ENCODE measurements at regions not wholly inside any gene's neighbourhood (a gene's known extent, or its start where the extent isn't known, plus 50 kb on each side); places are given as distances from the start of the nearest gene placed in this dataset.
A peak's percentile ranks its signal among the peaks of the same experiment; 100 is the strongest.

DNA sequence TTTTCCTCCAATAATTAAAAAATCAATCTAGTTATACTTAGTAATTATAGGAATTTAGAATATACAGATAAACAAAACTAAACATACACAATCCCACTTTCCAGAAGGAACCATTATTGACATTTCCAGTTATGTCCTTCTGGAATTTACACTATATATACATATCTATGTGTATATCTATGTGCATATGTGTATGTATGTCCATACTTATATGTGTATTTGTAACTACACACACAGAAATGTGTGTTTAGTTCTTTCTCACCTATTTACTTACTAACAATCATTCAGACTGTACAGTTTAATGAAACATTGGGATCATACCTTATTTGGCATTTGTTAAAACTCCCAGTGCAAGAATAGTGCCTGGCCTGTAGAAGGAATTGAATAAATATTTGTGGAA is 126.4 kb downstream of the FHIP1A start:
- DNase-seq (ENCODE audit: low read depth), result no peak
- TF ChIP-seq, protein P1, sequence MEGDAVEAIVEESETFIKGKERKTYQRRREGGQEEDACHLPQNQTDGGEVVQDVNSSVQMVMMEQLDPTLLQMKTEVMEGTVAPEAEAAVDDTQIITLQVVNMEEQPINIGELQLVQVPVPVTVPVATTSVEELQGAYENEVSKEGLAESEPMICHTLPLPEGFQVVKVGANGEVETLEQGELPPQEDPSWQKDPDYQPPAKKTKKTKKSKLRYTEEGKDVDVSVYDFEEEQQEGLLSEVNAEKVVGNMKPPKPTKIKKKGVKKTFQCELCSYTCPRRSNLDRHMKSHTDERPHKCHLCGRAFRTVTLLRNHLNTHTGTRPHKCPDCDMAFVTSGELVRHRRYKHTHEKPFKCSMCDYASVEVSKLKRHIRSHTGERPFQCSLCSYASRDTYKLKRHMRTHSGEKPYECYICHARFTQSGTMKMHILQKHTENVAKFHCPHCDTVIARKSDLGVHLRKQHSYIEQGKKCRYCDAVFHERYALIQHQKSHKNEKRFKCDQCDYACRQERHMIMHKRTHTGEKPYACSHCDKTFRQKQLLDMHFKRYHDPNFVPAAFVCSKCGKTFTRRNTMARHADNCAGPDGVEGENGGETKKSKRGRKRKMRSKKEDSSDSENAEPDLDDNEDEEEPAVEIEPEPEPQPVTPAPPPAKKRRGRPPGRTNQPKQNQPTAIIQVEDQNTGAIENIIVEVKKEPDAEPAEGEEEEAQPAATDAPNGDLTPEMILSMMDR (IDR thresholded peaks at IDR 0.05; ENCODE audit: insufficient read depth, low read length, severe bottlenecking), result no peak
- no peaks in the 10 kb centered on the region for H3K36me3 ChIP-seq (ENCODE audit: control insufficient read depth, insufficient read depth, low read length)
- no peak for FAIRE-seq
- H3K27me3 ChIP-seq (ENCODE audit: control insufficient read depth, insufficient read depth, low read length), result no peaks in the 10 kb centered on the region
- no peak overlapping the region for H3K4me3 ChIP-seq (ENCODE audit: low read depth, low read length)

DNA sequence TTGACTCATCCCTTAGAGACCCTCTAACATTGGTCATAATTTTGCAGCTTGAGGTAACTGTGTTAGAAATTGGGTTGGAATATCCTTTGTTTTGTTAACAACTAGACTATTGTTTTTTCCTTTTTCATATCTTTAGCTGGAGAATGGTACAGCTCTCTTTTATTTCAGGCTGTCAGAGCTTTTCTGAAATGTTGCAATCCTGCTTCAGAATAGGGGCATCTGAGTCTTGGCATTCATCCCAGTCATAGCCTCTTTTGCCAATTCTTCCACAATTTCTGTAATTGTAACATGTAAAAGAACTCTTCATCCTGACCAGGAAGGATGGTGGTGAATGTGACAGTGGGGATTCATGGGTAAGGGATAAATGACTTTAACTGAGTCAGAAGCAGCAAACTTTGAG is 128.7 kb downstream of the FHIP1A start:
- DNase-seq (ENCODE audit: low read depth), result no peak
- FAIRE-seq, result no peak
- Histone ChIP-seq H3K27me3 (ENCODE audit: control insufficient read depth, insufficient read depth, low read length) (no peaks in the 10 kb centered on the region), H3K36me3 (ENCODE audit: control insufficient read depth, insufficient read depth, low read length) (no peaks in the 10 kb centered on the region), H3K4me3 (ENCODE audit: low read depth, low read length) (no peak overlapping the region)
- TF ChIP-seq, protein P1 (IDR thresholded peaks at IDR 0.05; ENCODE audit: insufficient read depth, low read length, severe bottlenecking), result no peak

DNA sequence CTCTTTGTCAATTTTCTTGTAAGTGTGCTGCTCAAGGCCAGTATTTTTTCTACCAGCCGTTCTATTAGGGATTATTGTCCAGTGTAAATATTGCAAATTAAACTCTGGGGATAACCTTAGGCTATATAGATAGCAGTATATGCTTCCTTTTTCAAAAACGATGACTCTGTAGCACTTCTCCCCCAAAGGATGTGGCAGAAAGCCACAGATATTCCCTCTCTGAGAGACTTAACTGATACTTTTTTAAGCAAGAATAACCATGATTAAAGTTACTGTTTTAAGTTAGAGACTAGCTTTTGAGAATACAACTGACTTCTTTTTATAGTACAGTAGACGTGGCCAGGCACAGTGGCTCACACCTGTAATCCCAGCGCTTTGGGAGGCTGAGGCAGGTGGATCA is 130.0 kb downstream of the FHIP1A start:
- Histone ChIP-seq H3K4me3 (ENCODE audit: low read depth, low read length) (no peak overlapping the region), H3K36me3 (ENCODE audit: control insufficient read depth, insufficient read depth, low read length) (no peaks in the 10 kb centered on the region), H3K27me3 (ENCODE audit: control insufficient read depth, insufficient read depth, low read length) (no peaks in the 10 kb centered on the region)
- no peak for DNase-seq (ENCODE audit: low read depth)
- FAIRE-seq, result no peak
- TF ChIP-seq, protein P1 (IDR thresholded peaks at IDR 0.05; ENCODE audit: insufficient read depth, low read length, severe bottlenecking), result no peak

DNA sequence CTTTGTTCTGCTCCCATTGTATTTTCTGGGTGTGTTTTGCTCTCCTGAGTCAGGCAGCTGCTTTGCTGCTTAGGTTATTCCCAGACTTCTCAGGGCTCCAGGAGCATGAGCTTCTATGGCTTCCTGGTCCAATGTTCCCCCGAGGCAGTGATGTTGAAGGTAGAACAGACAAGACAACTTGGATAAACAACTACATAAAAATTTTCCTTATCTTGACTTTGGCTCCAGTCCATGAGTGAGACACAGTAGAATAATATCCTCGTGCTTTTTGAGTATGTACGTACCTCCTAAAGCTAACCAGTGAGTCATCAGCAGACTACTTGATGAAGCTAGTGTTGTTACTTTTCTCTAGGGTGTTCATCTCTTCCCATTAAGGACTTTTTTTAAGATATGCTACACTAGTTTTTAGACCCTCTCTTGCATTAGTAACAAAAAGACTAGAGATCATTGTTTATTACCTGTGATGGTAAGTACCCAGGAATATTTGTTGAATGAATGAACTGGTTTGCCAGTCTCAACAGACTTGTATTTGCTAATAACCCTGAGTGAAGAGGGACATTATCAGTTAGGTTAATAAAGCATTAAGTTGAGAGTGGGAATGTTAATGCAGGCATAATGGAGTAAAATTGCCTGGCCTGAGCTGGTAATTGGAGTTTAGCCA is 131.9 kb downstream of the FHIP1A start:
- FAIRE-seq, result peak; percentile 40

DNA sequence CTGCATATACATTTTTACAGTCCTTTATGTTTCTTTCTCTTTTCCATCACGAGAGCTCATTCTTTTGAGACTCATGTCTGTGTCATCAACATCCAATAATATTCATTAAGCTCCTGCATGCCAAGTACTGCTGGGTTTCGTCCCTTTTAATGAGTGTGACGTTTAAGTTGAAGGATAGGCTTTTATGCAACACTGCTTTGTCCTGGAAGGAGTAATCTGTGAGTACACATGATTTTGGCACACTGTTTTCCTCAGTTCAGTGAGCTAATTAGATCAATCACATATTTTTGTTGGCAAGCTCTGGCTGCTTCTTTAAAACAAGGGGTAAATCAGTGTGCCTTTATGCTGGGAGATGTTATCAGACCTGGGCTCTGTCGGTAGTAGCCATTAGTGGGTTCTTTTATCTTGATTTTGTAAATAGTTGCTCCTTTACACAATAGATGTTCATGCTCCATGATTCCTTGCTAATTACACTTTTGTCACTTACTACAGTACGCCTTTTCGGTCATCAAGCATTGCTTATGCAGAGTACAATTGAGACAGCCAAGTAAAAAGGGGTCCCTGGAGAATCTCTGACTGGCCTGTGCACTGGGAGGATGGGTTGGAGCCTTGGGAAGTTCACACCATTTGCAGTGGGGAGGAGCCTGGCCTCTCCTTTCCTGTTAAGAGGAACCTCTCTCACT is 132.6 kb downstream of the FHIP1A start:
- no peak overlapping the region for H3K4me3 ChIP-seq (ENCODE audit: low read depth, low read length)
- DNase-seq (ENCODE audit: low read depth) (peak; percentile 98), FAIRE-seq (peak; percentile 92)
- TF ChIP-seq, protein P1 (IDR thresholded peaks at IDR 0.05; ENCODE audit: insufficient read depth, low read length, severe bottlenecking), result no peak
- H3K27me3 ChIP-seq (ENCODE audit: control insufficient read depth, insufficient read depth, low read length), result no peaks in the 10 kb centered on the region
- peaks cover 3% of the 10 kb centered on the region for H3K36me3 ChIP-seq (ENCODE audit: control insufficient read depth, insufficient read depth, low read length)

More for the DNA sequence above, 131.9 kb downstream of the FHIP1A start:
- Histone ChIP-seq H3K4me3 (ENCODE audit: low read depth, low read length) (peak overlapping the region; percentile 5), H3K36me3 (ENCODE audit: control insufficient read depth, insufficient read depth, low read length) (no peaks in the 10 kb centered on the region), H3K27me3 (ENCODE audit: control insufficient read depth, insufficient read depth, low read length) (no peaks in the 10 kb centered on the region)
- peak; percentile 100 for DNase-seq (ENCODE audit: low read depth)
- TF ChIP-seq, protein P1 (IDR thresholded peaks at IDR 0.05; ENCODE audit: insufficient read depth, low read length, severe bottlenecking), result no peak

All from bronchial epithelial cell (primary cell).